ENCODE measurements at regions not wholly inside any gene's neighbourhood (a gene's known extent, or its start where the extent isn't known, plus 50 kb on each side); places are given as distances from the start of the nearest gene placed in this dataset.
A peak's percentile ranks its signal among the peaks of the same experiment; 100 is the strongest.
"Not testable (repeated sequence)": the region's sequence is repeated elsewhere in the genome, so short reads cannot be mapped to it uniquely, and the experiment has no call there.

GRCh38 chr6:792662-793061, 99.7 kb upstream of the EXOC2 start:
- DNase-seq, result no peak

GRCh38 chr6:788058-788457, 95.1 kb upstream of the EXOC2 start:
- DNase-seq, result peak; percentile 29

GRCh38 chr6:786946-787763, 94.2 kb upstream of the EXOC2 start:
- no peak for DNase-seq

GRCh38 chr6:783966-784735, 91.2 kb upstream of the EXOC2 start:
- DNase-seq, result no peak

GRCh38 chr6:782141-782540, 89.2 kb upstream of the EXOC2 start:
- DNase-seq, result no peak

GRCh38 chr6:781350-781961, 88.5 kb upstream of the EXOC2 start:
- DNase-seq, result no peak

- no peak for DNase-seq
These were observed 87.8 kb upstream of the EXOC2 start for GRCh38 chr6:780706-781105.

- DNase-seq, result no peak
These were observed 84.0 kb upstream of the EXOC2 start for GRCh38 chr6:776951-777350.

- no peak for DNase-seq
These were observed 83.6 kb upstream of the EXOC2 start for GRCh38 chr6:776528-776931.

GRCh38 chr6:775863-776262, 82.9 kb upstream of the EXOC2 start:
- no peak for DNase-seq

- not testable (repeated sequence) for DNase-seq
These were observed 78.7 kb upstream of the EXOC2 start for GRCh38 chr6:771683-772082.

- DNase-seq, result no peak
These were observed 75.0 kb upstream of the EXOC2 start for GRCh38 chr6:767755-768512.

- DNase-seq, result no peak
These were observed 73.7 kb upstream of the EXOC2 start for GRCh38 chr6:766625-767024.

- no peak for DNase-seq
These were observed 69.1 kb upstream of the EXOC2 start for GRCh38 chr6:761997-762396.

GRCh38 chr6:760982-761955, 68.3 kb upstream of the EXOC2 start:
- DNase-seq, result no peak

- no peak for DNase-seq
These were observed 66.8 kb upstream of the EXOC2 start for GRCh38 chr6:759729-760128.

GRCh38 chr6:756224-756623, 63.3 kb upstream of the EXOC2 start:
- DNase-seq, result no peak

- DNase-seq, result no peak
These were observed 61.3 kb upstream of the EXOC2 start for GRCh38 chr6:754202-754601.

- DNase-seq, result no peak
These were observed 60.5 kb upstream of the EXOC2 start for GRCh38 chr6:753486-753885.

- DNase-seq, result no peak
These were observed 59.5 kb upstream of the EXOC2 start for GRCh38 chr6:752438-752837.

- DNase-seq, result no peak
These were observed 58.8 kb upstream of the EXOC2 start for GRCh38 chr6:751765-752164.

GRCh38 chr6:747921-748320, 55.0 kb upstream of the EXOC2 start:
- DNase-seq, result no peak

Measured in activated CD8-positive, alpha-beta memory T cell treated with anti-CD3 and anti-CD28 coated beads, Interleukin-2, amount 50 U/mL, for 4 hours (primary cell).